ENCODE measurements at regions not wholly inside any gene's neighbourhood (a gene's known extent, or its start where the extent isn't known, plus 50 kb on each side); places are given as distances from the start of the nearest gene placed in this dataset.

GRCh38 chr17:33679595-33679994 lies 386.5 kb upstream of the ASIC2 start:
- Histone ChIP-seq H3K4me1 (ENCODE audit: control insufficient read depth, insufficient read depth, low read length) (no peaks in the 10 kb centered on the region; the same call in 1 of the 2 replicates), H3K9me3 (ENCODE audit: control insufficient read depth, insufficient read depth, low read length) (no peaks in the 10 kb centered on the region), H3K36me3 (ENCODE audit: control insufficient read depth, insufficient read depth, low read length) (no peaks in the 10 kb centered on the region), H3K27me3 (ENCODE audit: control insufficient read depth, insufficient read depth, low read length) (no peaks in the 10 kb centered on the region), H3K4me3 (ENCODE audit: low read length) (no peak overlapping the region), H3K27ac (ENCODE audit: low read length) (no peak overlapping the region)
- no peak for DNase-seq (ENCODE audit: low read depth, low spot score)
- no CpG with 5 or more reads among the region's 6 CpGs for WGBS (ENCODE audit: insufficient coverage, insufficient read length)

- no peak for DNase-seq (ENCODE audit: low read depth, low spot score)
- H3K4me1 ChIP-seq (ENCODE audit: control insufficient read depth, insufficient read depth, low read length) = no peaks in the 10 kb centered on the region; the same call in 1 of the 2 replicates
- no peaks in the 10 kb centered on the region for H3K27me3 ChIP-seq (ENCODE audit: control insufficient read depth, insufficient read depth, low read length)
- H3K36me3 ChIP-seq (ENCODE audit: control insufficient read depth, insufficient read depth, low read length) = no peaks in the 10 kb centered on the region
- no peaks in the 10 kb centered on the region for H3K9me3 ChIP-seq (ENCODE audit: control insufficient read depth, insufficient read depth, low read length)
- no peak overlapping the region for H3K4me3 ChIP-seq (ENCODE audit: low read length)
- no peak overlapping the region for H3K27ac ChIP-seq (ENCODE audit: low read length)
- no CpG with 5 or more reads among the region's 4 CpGs for WGBS (ENCODE audit: insufficient coverage, insufficient read length)
Observed at GRCh38 chr17:33680472-33680871, 387.4 kb upstream of the ASIC2 start.

DNA sequence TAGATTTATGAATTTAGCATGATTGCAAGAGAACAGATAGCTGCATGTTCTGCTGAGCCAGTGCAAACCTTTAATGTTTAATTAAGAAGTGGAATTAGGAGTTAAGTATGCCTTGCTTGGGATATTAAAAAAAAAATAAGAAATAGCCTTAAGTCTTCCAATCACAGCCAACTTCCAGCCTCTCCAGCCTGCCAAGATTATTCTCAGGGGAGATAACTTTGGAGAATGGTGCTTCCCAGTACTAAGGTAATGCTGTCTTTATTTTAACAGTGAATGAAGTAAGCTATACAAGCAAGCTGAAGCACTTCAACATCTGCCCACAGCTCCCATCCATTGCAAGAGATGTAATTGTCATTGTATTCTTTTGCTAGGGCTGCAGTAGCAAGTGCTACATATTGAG lies 389.5 kb upstream of the ASIC2 start:
- Histone ChIP-seq H3K9me3 (ENCODE audit: control insufficient read depth, insufficient read depth, low read length) (no peaks in the 10 kb centered on the region), H3K36me3 (ENCODE audit: control insufficient read depth, insufficient read depth, low read length) (no peaks in the 10 kb centered on the region), H3K27ac (ENCODE audit: low read length) (no peak overlapping the region), H3K4me1 (ENCODE audit: control insufficient read depth, insufficient read depth, low read length) (no peaks in the 10 kb centered on the region; the same call in 1 of the 2 replicates), H3K4me3 (ENCODE audit: low read length) (no peak overlapping the region), H3K27me3 (ENCODE audit: control insufficient read depth, insufficient read depth, low read length) (no peaks in the 10 kb centered on the region)
- no peak for DNase-seq (ENCODE audit: low read depth, low spot score)

DNA sequence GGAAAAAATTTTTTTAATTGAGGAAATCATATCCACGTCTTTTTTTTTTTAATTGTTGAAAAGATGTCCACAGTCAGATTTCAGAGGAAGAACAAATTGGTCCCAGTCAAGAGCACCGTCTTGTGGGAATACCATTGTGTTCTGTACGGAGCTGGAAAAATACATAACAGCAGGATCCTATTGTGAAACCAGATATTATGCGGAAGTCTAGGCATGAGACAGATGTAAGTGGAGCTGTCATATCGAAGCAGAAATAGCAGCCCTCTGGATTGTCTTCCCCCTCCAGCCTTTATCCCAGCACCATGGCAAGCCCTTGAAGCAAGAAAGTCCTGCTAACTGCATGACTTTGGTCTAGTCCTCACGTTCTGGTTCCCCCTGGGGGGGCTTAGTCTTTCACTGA lies 391.6 kb upstream of the ASIC2 start:
- no peaks in the 10 kb centered on the region; the same call in 1 of the 2 replicates for H3K4me1 ChIP-seq (ENCODE audit: control insufficient read depth, insufficient read depth, low read length)
- no peak overlapping the region for H3K27ac ChIP-seq (ENCODE audit: low read length)
- WGBS (ENCODE audit: insufficient coverage, insufficient read length) = no CpG with 5 or more reads among the region's 6 CpGs
- DNase-seq (ENCODE audit: low read depth, low spot score) = no peak
- H3K4me3 ChIP-seq (ENCODE audit: low read length) = no peak overlapping the region
- H3K27me3 ChIP-seq (ENCODE audit: control insufficient read depth, insufficient read depth, low read length) = no peaks in the 10 kb centered on the region
- H3K9me3 ChIP-seq (ENCODE audit: control insufficient read depth, insufficient read depth, low read length) = no peaks in the 10 kb centered on the region
- no peaks in the 10 kb centered on the region for H3K36me3 ChIP-seq (ENCODE audit: control insufficient read depth, insufficient read depth, low read length)

- Histone ChIP-seq H3K27ac (ENCODE audit: low read length) (no peak overlapping the region), H3K36me3 (ENCODE audit: control insufficient read depth, insufficient read depth, low read length) (no peaks in the 10 kb centered on the region), H3K27me3 (ENCODE audit: control insufficient read depth, insufficient read depth, low read length) (no peaks in the 10 kb centered on the region), H3K9me3 (ENCODE audit: control insufficient read depth, insufficient read depth, low read length) (no peaks in the 10 kb centered on the region), H3K4me3 (ENCODE audit: low read length) (no peak overlapping the region), H3K4me1 (ENCODE audit: control insufficient read depth, insufficient read depth, low read length) (no peaks in the 10 kb centered on the region)
- peak; percentile 18 for DNase-seq (ENCODE audit: low read depth, low spot score)
- no CpG with 5 or more reads among the region's 4 CpGs for WGBS (ENCODE audit: insufficient coverage, insufficient read length)
Observed at GRCh38 chr17:33686171-33686570, 393.1 kb upstream of the ASIC2 start.

DNA sequence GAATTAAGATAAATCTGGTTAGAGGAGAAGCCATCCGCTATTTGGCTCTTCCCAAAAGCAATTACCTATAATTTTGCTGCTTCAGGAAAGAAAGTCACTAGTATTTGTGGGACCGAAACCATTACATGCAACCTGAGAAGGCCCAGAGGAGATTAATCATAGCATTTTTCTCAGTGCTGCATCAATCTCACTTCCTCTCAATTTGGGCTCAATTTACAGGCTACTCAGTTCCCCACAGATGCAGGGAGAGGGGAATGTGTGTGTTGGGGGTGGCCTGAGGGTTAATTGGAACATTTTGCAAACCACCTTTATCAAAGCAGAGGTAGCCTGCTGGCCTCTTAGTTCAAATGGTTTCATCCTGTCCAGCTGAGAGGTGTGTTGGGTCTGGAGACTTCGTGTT lies 394.7 kb upstream of the ASIC2 start:
- H3K9me3 ChIP-seq (ENCODE audit: control insufficient read depth, insufficient read depth, low read length) = no peaks in the 10 kb centered on the region
- no peak overlapping the region for H3K27ac ChIP-seq (ENCODE audit: low read length)
- WGBS (ENCODE audit: insufficient coverage, insufficient read length) = no CpG with 5 or more reads among the region's 3 CpGs
- no peak overlapping the region for H3K4me3 ChIP-seq (ENCODE audit: low read length)
- no peaks in the 10 kb centered on the region for H3K27me3 ChIP-seq (ENCODE audit: control insufficient read depth, insufficient read depth, low read length)
- no peaks in the 10 kb centered on the region for H3K36me3 ChIP-seq (ENCODE audit: control insufficient read depth, insufficient read depth, low read length)
- DNase-seq (ENCODE audit: low read depth, low spot score) = no peak
- no peaks in the 10 kb centered on the region for H3K4me1 ChIP-seq (ENCODE audit: control insufficient read depth, insufficient read depth, low read length)

DNA sequence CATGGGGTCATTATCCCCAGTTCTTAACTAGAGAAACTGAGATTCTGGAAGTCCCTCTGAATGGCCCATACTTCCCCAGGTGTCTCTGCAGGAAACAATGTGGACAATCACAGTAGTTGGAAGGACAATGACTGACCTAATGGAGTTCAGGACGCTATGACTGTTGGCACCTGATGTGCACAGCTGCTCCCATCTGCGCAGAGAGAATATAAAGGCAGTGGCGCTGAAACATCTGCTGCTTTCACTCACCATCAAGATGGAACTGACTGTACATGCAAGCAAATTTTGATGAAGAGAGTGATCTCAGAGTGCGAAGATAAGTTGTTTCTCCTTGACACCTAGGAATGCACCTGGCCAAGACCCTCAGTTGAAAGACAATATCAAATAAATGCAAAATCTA lies 395.7 kb upstream of the ASIC2 start:
- H3K4me3 ChIP-seq (ENCODE audit: low read length) = no peak overlapping the region
- H3K36me3 ChIP-seq (ENCODE audit: control insufficient read depth, insufficient read depth, low read length) = no peaks in the 10 kb centered on the region
- no peak overlapping the region for H3K27ac ChIP-seq (ENCODE audit: low read length)
- no peaks in the 10 kb centered on the region for H3K27me3 ChIP-seq (ENCODE audit: control insufficient read depth, insufficient read depth, low read length)
- no peaks in the 10 kb centered on the region for H3K4me1 ChIP-seq (ENCODE audit: control insufficient read depth, insufficient read depth, low read length)
- no peaks in the 10 kb centered on the region for H3K9me3 ChIP-seq (ENCODE audit: control insufficient read depth, insufficient read depth, low read length)
- DNase-seq (ENCODE audit: low read depth, low spot score) = no peak
- no CpG with 5 or more reads among the region's 4 CpGs for WGBS (ENCODE audit: insufficient coverage, insufficient read length)

DNA sequence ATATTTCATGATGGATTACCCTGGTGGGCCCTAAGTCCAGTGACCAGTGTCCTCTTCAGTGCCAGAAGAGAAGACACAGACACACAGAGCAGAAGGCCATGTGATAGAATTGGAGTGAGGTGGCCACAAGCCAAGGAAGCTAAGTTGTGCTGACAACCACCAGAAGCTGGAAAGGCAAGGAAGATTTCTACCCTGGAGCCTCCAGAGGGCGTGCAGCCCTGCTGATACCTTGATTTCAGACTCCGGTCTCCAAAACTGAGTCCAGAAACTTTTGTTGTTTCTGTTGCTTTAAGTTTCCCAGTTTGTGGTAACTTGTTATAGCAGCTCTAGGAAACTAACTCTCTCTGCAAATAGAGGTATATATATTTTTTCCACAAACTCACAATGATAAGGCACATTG lies 396.6 kb upstream of the ASIC2 start:
- Histone ChIP-seq H3K4me3 (ENCODE audit: low read length) (no peak overlapping the region), H3K27me3 (ENCODE audit: control insufficient read depth, insufficient read depth, low read length) (no peaks in the 10 kb centered on the region), H3K4me1 (ENCODE audit: control insufficient read depth, insufficient read depth, low read length) (no peaks in the 10 kb centered on the region), H3K9me3 (ENCODE audit: control insufficient read depth, insufficient read depth, low read length) (no peaks in the 10 kb centered on the region), H3K27ac (ENCODE audit: low read length) (no peak overlapping the region), H3K36me3 (ENCODE audit: control insufficient read depth, insufficient read depth, low read length) (no peaks in the 10 kb centered on the region)
- no CpG with 5 or more reads among the region's 2 CpGs for WGBS (ENCODE audit: insufficient coverage, insufficient read length)
- no peak for DNase-seq (ENCODE audit: low read depth, low spot score)

DNA sequence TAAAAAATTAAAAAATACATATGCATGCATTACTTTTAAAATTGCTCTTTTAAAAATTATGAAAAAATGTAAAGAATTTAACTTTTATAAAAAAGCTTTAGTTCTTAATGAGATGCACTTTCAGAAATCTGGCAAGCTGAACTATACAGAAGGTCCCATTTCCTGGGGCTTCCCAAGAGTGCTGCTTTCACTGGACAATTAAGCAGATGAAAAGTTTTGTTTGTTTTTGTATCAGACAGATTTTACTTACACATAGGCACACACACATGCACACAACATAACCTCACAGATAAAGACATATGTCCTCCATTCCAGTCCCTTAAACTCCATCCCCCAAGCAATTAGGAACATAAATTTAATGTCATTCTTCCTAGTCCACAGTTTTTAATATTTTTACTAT lies 402.3 kb upstream of the ASIC2 start:
- Histone ChIP-seq H3K4me3 (ENCODE audit: low read length) (no peak overlapping the region), H3K36me3 (ENCODE audit: control insufficient read depth, insufficient read depth, low read length) (no peaks in the 10 kb centered on the region), H3K27me3 (ENCODE audit: control insufficient read depth, insufficient read depth, low read length) (no peaks in the 10 kb centered on the region), H3K4me1 (ENCODE audit: control insufficient read depth, insufficient read depth, low read length) (no peaks in the 10 kb centered on the region), H3K27ac (ENCODE audit: low read length) (no peak overlapping the region), H3K9me3 (ENCODE audit: control insufficient read depth, insufficient read depth, low read length) (no peaks in the 10 kb centered on the region)
- DNase-seq (ENCODE audit: low read depth, low spot score) = no peak

GRCh38 chr17:33696102-33696501 lies 403.0 kb upstream of the ASIC2 start:
- H3K9me3 ChIP-seq (ENCODE audit: control insufficient read depth, insufficient read depth, low read length) = no peaks in the 10 kb centered on the region
- H3K36me3 ChIP-seq (ENCODE audit: control insufficient read depth, insufficient read depth, low read length) = no peaks in the 10 kb centered on the region
- WGBS (ENCODE audit: insufficient coverage, insufficient read length) = no CpG with 5 or more reads among the region's 6 CpGs
- no peak overlapping the region for H3K27ac ChIP-seq (ENCODE audit: low read length)
- H3K4me1 ChIP-seq (ENCODE audit: control insufficient read depth, insufficient read depth, low read length) = no peaks in the 10 kb centered on the region
- DNase-seq (ENCODE audit: low read depth, low spot score) = no peak
- no peaks in the 10 kb centered on the region for H3K27me3 ChIP-seq (ENCODE audit: control insufficient read depth, insufficient read depth, low read length)
- H3K4me3 ChIP-seq (ENCODE audit: low read length) = no peak overlapping the region

GRCh38 chr17:33697557-33697956 lies 404.5 kb upstream of the ASIC2 start:
- Histone ChIP-seq H3K27me3 (ENCODE audit: control insufficient read depth, insufficient read depth, low read length) (no peaks in the 10 kb centered on the region), H3K4me3 (ENCODE audit: low read length) (no peak overlapping the region), H3K27ac (ENCODE audit: low read length) (no peak overlapping the region), H3K9me3 (ENCODE audit: control insufficient read depth, insufficient read depth, low read length) (no peaks in the 10 kb centered on the region), H3K36me3 (ENCODE audit: control insufficient read depth, insufficient read depth, low read length) (no peaks in the 10 kb centered on the region), H3K4me1 (ENCODE audit: control insufficient read depth, insufficient read depth, low read length) (no peaks in the 10 kb centered on the region)
- no CpG with 5 or more reads among the region's 1 CpG for WGBS (ENCODE audit: insufficient coverage, insufficient read length)
- DNase-seq (ENCODE audit: low read depth, low spot score) = no peak

All from iPS DF 6.9 (cell line).